Smooth muscle cell (in vitro differentiated cells): ENCODE measurements at regions not wholly inside any gene's neighbourhood (a gene's known extent, or its start where the extent isn't known, plus 50 kb on each side); places are given as distances from the start of the nearest gene placed in this dataset.

Experiments
- DNase-seq: peaks from one replicate; lab custom pipeline; 2025; ENCODE audit not compliant: unreplicated experiment; lab: John Stamatoyannopoulos, UW
- H2AFZ ChIP-seq: fragments of 200-600 bp; sonication (generic); 2 replicates; pipeline ENCODE4 v1.6.0; 2016; ENCODE audit warnings: antibody characterized with exemption, low read depth, mild to moderate bottlenecking
- H3F3A ChIP-seq: fragments of 200-600 bp; sonication (generic); 2 replicates; pipeline ENCODE4 v1.6.0; 2017; ENCODE audit warnings: antibody characterized with exemption, low read depth
- H3K27ac ChIP-seq: fragments of 200-600 bp; sonication (generic); 2 replicates; pipeline ENCODE4 v1.5.1; 2016; ENCODE audit warnings: low read depth, mild to moderate bottlenecking
- H3K27me3 ChIP-seq: fragments of 200-600 bp; sonication (generic); 2 replicates; pipeline ENCODE4 v1.6.1; 2016; ENCODE audit warnings: low read depth, mild to moderate bottlenecking
- H3K36me3 ChIP-seq: fragments of 200-600 bp; sonication (generic); 2 replicates; pipeline ENCODE4 v1.5.1; 2016; ENCODE audit warnings: low read depth
- H3K4me1 ChIP-seq: fragments of 200-600 bp; sonication (generic); 2 replicates; pipeline ENCODE4 v1.5.1; 2016; ENCODE audit warnings: low read depth
- H3K4me2 ChIP-seq: fragments of 200-600 bp; sonication (generic); 2 replicates; pipeline ENCODE4 v1.6.0; 2016; ENCODE audit warnings: mild to moderate bottlenecking
- H3K4me3 ChIP-seq: fragments of 200-600 bp; sonication (generic); 2 replicates; pipeline ENCODE4 v1.5.1; 2016; ENCODE audit warnings: mild to moderate bottlenecking
- H3K79me2 ChIP-seq: fragments of 200-600 bp; sonication (generic); 2 replicates; pipeline ENCODE4 v1.6.0; 2016; ENCODE audit warnings: low read depth, mild to moderate bottlenecking
- H3K9ac ChIP-seq: fragments of 200-600 bp; sonication (generic); 2 replicates; pipeline ENCODE4 v1.6.0; 2016; ENCODE audit warnings: low read depth
- H3K9me3 ChIP-seq: fragments of 200-600 bp; sonication (generic); replicated peaks from 2 replicates; pipeline ENCODE4 v1.5.1; 2016; ENCODE audit warnings: low read depth
- H4K20me1 ChIP-seq: fragments of 200-600 bp; sonication (generic); 2 replicates; pipeline ENCODE4 v1.6.0; 2016; ENCODE audit warnings: low read depth
- WGBS: methylation state at CpG from one replicate; pipeline ENCODE4 v1.1.7; 2016; ENCODE audit warnings: low lambda C conversion rate; 5-methylcytosine and 5-hydroxymethylcytosine counted together
- TF ChIP-seq, protein P1 (sequence below): fragments of 200-600 bp; sonication (generic); IDR thresholded peaks from 2 replicates; pipeline ENCODE4 v1.5.1; 2017; ENCODE audit warnings: borderline replicate concordance, mild to moderate bottlenecking, antibody characterized with exemption; ENCODE audit not compliant: insufficient read depth, poor library complexity, severe bottlenecking

DNA sequence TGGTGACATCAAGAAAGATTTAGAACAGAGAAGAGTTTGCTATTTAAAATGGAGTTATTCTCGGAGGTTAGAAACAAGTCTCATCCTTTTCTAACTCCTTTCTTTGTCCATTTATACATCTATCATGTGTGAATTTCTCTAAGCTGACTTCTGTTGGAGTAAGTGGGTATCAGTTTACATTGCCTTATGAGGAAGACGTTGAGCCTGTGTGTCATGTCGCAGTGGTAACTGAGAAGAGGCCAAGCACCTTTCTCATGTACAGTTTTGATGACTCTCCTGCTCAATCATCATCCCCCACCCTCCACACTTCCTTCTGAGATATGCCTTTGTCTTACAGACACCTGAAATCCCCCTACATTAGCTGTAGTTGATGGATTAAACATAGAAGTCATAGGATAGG lies 624.8 kb downstream of the LIG4 start:
- Histone ChIP-seq H3K27ac (no peak overlapping the region), H2AFZ (no peak overlapping the region), H4K20me1 (no peaks in the 10 kb centered on the region), H3K4me2 (no peak overlapping the region), H3K4me3 (no peak overlapping the region), H3K36me3 (no peaks in the 10 kb centered on the region), H3K9me3 (no peaks in the 10 kb centered on the region), H3F3A (no peaks in the 10 kb centered on the region), H3K79me2 (no peaks in the 10 kb centered on the region), H3K4me1 (no peaks in the 10 kb centered on the region), H3K27me3 (no peaks in the 10 kb centered on the region), H3K9ac (no peak overlapping the region)
- DNase-seq = no peak
- 79% methylated on average over 3 of the region's 3 CpGs for WGBS
- TF ChIP-seq, protein P1, sequence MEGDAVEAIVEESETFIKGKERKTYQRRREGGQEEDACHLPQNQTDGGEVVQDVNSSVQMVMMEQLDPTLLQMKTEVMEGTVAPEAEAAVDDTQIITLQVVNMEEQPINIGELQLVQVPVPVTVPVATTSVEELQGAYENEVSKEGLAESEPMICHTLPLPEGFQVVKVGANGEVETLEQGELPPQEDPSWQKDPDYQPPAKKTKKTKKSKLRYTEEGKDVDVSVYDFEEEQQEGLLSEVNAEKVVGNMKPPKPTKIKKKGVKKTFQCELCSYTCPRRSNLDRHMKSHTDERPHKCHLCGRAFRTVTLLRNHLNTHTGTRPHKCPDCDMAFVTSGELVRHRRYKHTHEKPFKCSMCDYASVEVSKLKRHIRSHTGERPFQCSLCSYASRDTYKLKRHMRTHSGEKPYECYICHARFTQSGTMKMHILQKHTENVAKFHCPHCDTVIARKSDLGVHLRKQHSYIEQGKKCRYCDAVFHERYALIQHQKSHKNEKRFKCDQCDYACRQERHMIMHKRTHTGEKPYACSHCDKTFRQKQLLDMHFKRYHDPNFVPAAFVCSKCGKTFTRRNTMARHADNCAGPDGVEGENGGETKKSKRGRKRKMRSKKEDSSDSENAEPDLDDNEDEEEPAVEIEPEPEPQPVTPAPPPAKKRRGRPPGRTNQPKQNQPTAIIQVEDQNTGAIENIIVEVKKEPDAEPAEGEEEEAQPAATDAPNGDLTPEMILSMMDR = no peak

DNA sequence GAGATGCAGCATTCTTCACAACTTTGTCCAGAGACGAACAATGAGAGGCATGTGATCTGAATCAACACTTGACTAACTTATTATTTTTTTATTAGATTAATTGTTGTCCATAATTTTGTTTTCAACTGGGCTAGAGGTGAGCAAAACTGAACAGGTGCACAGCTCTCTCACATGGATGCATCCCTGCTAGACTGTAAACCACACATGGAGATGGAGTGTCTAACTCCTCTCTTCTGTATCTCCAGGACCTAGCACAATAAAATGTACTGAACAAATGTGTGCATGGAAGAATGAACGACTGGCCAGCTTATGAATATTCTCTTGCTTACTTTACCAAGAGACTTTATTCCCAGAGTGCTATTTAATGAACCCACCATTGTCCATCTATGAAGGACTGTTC lies 627.7 kb downstream of the LIG4 start:
- Histone ChIP-seq H3K9ac (no peak overlapping the region), H3K79me2 (no peaks in the 10 kb centered on the region), H4K20me1 (no peaks in the 10 kb centered on the region), H2AFZ (no peak overlapping the region), H3K36me3 (no peaks in the 10 kb centered on the region), H3K9me3 (no peaks in the 10 kb centered on the region), H3K4me2 (no peak overlapping the region), H3F3A (no peaks in the 10 kb centered on the region), H3K4me3 (no peak overlapping the region), H3K27ac (no peak overlapping the region), H3K27me3 (no peaks in the 10 kb centered on the region), H3K4me1 (no peaks in the 10 kb centered on the region)
- 91% methylated on average over 2 of the region's 2 CpGs for WGBS
- TF ChIP-seq, protein P1 = no peak
- no peak for DNase-seq

DNA sequence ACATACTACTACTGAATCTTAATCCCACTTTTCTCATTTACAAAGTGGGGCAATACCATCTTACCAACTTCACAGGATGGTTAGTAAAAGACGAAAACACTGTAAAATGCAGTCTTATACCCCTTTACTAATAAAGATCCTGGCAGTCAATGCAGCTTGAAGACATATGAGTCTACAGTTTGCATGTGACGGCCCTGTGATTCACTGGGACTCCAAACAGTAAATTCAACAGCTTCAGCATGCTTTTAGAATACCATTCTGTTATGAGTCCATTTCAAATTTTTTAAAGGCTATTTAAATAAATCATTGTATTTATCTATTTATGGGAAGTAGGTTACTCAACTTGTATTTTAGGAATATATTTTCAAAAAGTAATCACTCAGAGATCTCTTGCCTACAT lies 629.1 kb downstream of the LIG4 start:
- no peaks in the 10 kb centered on the region for H4K20me1 ChIP-seq
- H3K27ac ChIP-seq = no peak overlapping the region
- WGBS = 89% methylated on average over 2 of the region's 2 CpGs
- no peaks in the 10 kb centered on the region for H3K27me3 ChIP-seq
- no peak overlapping the region for H3K4me2 ChIP-seq
- H3K4me1 ChIP-seq = no peaks in the 10 kb centered on the region
- H3K4me3 ChIP-seq = no peak overlapping the region
- no peak overlapping the region for H2AFZ ChIP-seq
- no peak for DNase-seq
- TF ChIP-seq, protein P1 = no peak
- H3K9ac ChIP-seq = no peak overlapping the region
- H3K36me3 ChIP-seq = no peaks in the 10 kb centered on the region
- H3K79me2 ChIP-seq = no peaks in the 10 kb centered on the region
- H3K9me3 ChIP-seq = no peaks in the 10 kb centered on the region
- H3F3A ChIP-seq = no peaks in the 10 kb centered on the region

DNA sequence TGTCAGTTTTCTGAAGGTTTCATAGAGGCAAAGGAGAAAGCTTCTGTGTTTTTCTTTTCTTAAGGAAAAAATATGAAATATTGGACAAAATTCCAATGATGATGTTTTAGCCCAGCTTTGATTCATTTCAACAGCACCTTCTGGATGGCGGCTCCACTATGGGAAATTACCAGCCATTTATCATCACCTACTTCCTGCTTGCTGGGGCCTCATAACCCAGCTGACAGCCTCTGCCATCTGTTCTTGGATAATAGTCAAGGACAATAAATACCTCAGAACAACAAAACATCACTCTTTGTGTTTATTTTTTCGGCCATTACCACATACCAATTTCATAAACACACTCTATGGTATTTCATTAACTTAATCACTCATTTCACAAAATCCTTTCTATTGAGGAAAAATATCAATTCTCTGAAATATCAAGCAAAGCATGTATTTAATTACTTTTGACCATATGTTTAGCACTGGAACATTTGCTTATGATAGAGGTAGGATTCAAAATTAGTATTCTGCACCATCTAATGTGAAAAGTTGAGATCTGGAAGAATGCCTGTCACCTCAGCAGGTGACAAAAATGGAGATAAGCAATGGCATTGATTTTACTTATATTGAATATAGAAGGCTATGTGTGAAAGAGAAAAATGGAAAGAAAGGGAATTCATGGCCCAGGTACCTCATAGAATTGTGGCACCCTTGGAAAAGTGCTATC lies 629.7 kb downstream of the LIG4 start:
- Histone ChIP-seq H2AFZ (no peak overlapping the region), H3K79me2 (no peaks in the 10 kb centered on the region), H3K4me1 (no peaks in the 10 kb centered on the region), H3K9ac (no peak overlapping the region), H3K36me3 (no peaks in the 10 kb centered on the region), H3K4me2 (no peak overlapping the region), H3K4me3 (no peak overlapping the region), H3K27ac (no peak overlapping the region), H3F3A (no peaks in the 10 kb centered on the region), H3K9me3 (no peaks in the 10 kb centered on the region), H4K20me1 (no peaks in the 10 kb centered on the region), H3K27me3 (no peaks in the 10 kb centered on the region)
- TF ChIP-seq, protein P1 = no peak
- 75% methylated on average over 2 of the region's 2 CpGs for WGBS
- no peak for DNase-seq
